Gastrocnemius medialis (tissue), 4 donors: ENCODE measurements at regions not wholly inside any gene's neighbourhood (a gene's known extent, or its start where the extent isn't known, plus 50 kb on each side); places are given as distances from the start of the nearest gene placed in this dataset.

Experiments used
- ATAC-seq, 2 donors: fragments of 150-250 bp; one replicate each; pipeline ENCODE4 v1.9.1; 2016
- DNase-seq, 2 donors: peaks; one replicate each; pipeline ENCODE4 v3.0.0-alpha.2; 2019
- H3K27ac ChIP-seq, 4 donors: fragments of 200-600 bp; sonication (generic); 1 replicate in 1 of 4; 2 replicates in 3 of 4; pipeline ENCODE4 v1.5.1; 2016 to 2018; ENCODE audit warnings: mild to moderate bottlenecking in 2 of 4, moderate library complexity in 1 of 4
- H3K27me3 ChIP-seq, 3 donors: fragments of 200-600 bp; sonication (generic) in 2 of 3; 1 replicate in 1 of 3; 2 replicates in 2 of 3; pipeline versions ENCODE4 v1.5.1 to v1.6.0; 2016 to 2019; ENCODE audit warnings: mild to moderate bottlenecking in 1 of 3, moderate library complexity in 1 of 3
- H3K36me3 ChIP-seq, 2 donors: fragments of 200-600 bp; sonication (generic) in 1 of 2; one replicate each; pipeline ENCODE4 v1.5.1; 2017 to 2018
- H3K4me1 ChIP-seq, 2 donors: fragments of 200-600 bp; sonication (generic) in 1 of 2; one replicate each; pipeline ENCODE4 v1.5.1; 2016 to 2017; ENCODE audit warnings: mild to moderate bottlenecking in 2 of 2
- H3K4me3 ChIP-seq, 4 donors: fragments of 200-600 bp; sonication (generic) in 3 of 4; 1 replicate in 1 of 4; 2 replicates in 3 of 4; pipeline ENCODE4 v1.5.1; 2016 to 2019; ENCODE audit warnings: mild to moderate bottlenecking in 2 of 4
- H3K9me3 ChIP-seq, 3 donors: fragments of 200-600 bp; sonication (generic) in 2 of 3; 1 replicate in 1 of 3; 2 replicates in 2 of 3; pipeline ENCODE4 v1.5.1; 2016 to 2019
- POLR2A ChIP-seq, 2 donors: fragments of 450-650 bp; IDR thresholded peaks; one replicate each; pipeline ENCODE4 v1.6.1; 2017; ENCODE audit warnings: antibody characterized with exemption in 2 of 2, mild to moderate bottlenecking in 2 of 2, moderate library complexity in 2 of 2
- in situ Hi-C, 4 donors: fragments of 200-750 bp; cut with MboI; loops; one replicate each; pipeline versions ENCODE4 v1.15.0 to v1.8.0; 2017; ENCODE audit warnings: low sequenced_read_pairs in 4 of 4
- intact Hi-C: fragments of 100-400 bp; cut with DNase I; formaldehyde crosslinking; loops from one replicate; pipeline ENCODE4 v1.15.1; 2023; ENCODE audit warnings: low total_unique reads
- TF ChIP-seq, protein P1 (sequence below), 5 experiments: fragments of 450-650 bp in 3 of 5; fragments of 200-600 bp in 2 of 5; sonication (generic) in 2 of 5; IDR thresholded peaks in 4 of 5; conservative IDR thresholded peaks in 1 of 5; 1 replicate in 4 of 5; 2 replicates in 1 of 5; pipeline ENCODE4 v1.5.1; 2016 to 2019; ENCODE audit warnings: antibody characterized with exemption in 5 of 5, mild to moderate bottlenecking in 3 of 5, moderate library complexity in 3 of 5

DNA sequence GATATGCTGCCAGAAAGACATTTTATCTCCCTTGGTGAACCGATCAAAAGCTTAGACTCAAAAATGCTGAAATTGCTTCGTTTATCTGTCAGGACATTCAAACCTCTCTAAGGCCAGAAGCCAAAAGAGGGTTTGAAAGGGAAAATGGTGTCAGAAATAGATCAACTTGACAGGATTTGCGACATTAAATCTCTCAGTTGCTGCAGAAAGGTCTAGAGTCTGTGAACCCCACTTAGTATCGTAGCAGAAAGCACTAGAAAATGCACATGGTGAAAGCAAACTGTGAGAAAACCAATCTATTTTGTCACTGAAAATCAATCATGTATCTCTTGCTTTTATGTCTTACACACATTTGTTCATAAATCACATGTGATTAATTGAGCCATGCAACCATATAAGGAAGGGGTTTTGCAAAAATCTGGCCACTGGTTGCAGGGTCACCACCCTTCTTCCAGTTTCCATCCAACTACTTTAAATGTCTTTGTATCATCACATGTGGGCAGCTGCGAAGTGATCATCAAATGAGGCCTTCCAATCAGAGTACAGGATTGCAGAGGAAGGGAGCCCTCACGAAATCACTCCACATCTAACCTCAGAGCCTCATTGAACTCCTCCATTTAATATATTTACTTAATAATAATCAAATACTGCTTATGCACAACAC, 347.2 kb upstream of the ANXA10 start:
- intact Hi-C loops (no loop called here), in situ Hi-C loops (no loop called here)
- Histone ChIP-seq H3K4me3 (no peak overlapping the region), H3K36me3 (no peaks in the 10 kb centered on the region), H3K27ac (no peak overlapping the region), H3K9me3 (no peaks in the 10 kb centered on the region), H3K4me1 (no peaks in the 10 kb centered on the region), H3K27me3 (no peaks in the 10 kb centered on the region)
- TF ChIP-seq, protein P1, sequence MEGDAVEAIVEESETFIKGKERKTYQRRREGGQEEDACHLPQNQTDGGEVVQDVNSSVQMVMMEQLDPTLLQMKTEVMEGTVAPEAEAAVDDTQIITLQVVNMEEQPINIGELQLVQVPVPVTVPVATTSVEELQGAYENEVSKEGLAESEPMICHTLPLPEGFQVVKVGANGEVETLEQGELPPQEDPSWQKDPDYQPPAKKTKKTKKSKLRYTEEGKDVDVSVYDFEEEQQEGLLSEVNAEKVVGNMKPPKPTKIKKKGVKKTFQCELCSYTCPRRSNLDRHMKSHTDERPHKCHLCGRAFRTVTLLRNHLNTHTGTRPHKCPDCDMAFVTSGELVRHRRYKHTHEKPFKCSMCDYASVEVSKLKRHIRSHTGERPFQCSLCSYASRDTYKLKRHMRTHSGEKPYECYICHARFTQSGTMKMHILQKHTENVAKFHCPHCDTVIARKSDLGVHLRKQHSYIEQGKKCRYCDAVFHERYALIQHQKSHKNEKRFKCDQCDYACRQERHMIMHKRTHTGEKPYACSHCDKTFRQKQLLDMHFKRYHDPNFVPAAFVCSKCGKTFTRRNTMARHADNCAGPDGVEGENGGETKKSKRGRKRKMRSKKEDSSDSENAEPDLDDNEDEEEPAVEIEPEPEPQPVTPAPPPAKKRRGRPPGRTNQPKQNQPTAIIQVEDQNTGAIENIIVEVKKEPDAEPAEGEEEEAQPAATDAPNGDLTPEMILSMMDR (IDR thresholded peaks at IDR 0.05 in 4 of 5, conservative IDR thresholded peaks at IDR 0.05 in 1 of 5) = no peak
- TF ChIP-seq POLR2A (IDR thresholded peaks at IDR 0.05) = no peak
- no peak for DNase-seq
- no peak for ATAC-seq

DNA sequence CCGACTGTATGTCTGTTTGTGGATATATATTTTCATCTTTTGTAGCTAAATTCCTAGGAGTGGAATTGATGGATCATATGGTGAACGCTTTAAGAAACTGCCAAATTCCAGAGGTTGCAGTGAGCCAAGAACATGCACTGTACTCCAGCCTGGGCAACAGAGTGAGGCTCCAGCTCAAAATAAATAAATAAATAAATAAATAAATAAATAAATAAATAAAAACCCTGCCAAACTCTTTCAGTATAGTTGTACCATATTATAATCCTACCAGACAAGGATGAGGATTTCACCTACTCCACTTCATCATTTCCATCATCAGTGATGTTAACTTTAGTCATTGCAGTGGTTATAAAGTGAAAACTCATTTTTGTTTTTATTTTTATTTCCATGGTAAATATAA, 325.1 kb upstream of the ANXA10 start:
- intact Hi-C loops (no loop called here), in situ Hi-C loops (no loop called here)
- no peaks in the 10 kb centered on the region for H3K9me3 ChIP-seq
- no peak overlapping the region for H3K4me3 ChIP-seq
- no peak for ATAC-seq
- no peaks in the 10 kb centered on the region for H3K36me3 ChIP-seq
- no peaks in the 10 kb centered on the region for H3K4me1 ChIP-seq
- TF ChIP-seq, protein P1 (IDR thresholded peaks at IDR 0.05 in 4 of 5, conservative IDR thresholded peaks at IDR 0.05 in 1 of 5) = no peak
- TF ChIP-seq POLR2A (IDR thresholded peaks at IDR 0.05) = no peak
- DNase-seq = no peak
- no peak overlapping the region for H3K27ac ChIP-seq
- no peaks in the 10 kb centered on the region for H3K27me3 ChIP-seq

DNA sequence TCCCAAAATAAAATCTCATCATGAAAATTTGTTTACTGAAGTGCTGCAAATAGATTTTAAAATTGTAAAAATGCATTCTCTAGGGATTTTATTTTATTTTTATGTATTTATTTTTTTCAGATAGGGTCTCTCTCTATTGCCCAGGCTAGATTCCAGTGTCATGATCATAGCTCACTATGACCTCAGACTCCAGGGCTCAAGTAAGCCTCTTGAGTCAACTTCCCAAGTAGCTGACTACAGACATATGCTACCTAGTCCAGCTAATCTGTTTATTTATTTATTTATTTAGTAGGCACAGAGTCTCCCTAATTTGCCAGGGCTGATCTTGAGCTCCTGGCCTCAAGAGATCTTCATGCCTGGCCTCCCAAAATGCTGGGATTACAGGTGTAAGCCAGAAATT, 317.7 kb upstream of the ANXA10 start:
- no peak for ATAC-seq

DNA sequence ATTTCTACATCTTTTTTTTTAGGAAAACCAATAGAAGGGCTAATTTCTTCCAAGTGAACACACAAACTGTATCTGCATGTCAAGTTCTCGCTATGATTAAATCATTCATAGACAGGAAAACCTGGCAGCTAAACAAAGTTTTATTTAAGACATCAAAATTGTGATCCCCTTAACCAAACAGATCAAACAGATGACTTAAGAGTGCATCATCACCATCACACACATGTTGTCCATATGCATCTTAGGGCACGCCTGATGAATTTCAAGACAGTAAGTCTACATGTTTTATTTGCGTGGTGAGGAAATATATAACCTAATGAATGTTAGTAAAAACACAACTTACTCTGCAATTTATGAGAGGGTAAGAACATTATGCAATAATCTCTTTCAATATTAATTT, 317.0 kb upstream of the ANXA10 start:
- in situ Hi-C loops = no loop called here
- intact Hi-C loops = no loop called here

More for the DNA sequence above, 317.7 kb upstream of the ANXA10 start:
- no peaks in the 10 kb centered on the region for H3K27me3 ChIP-seq
- in situ Hi-C loops (no loop called here), intact Hi-C loops (no loop called here)
- H3K36me3 ChIP-seq = no peaks in the 10 kb centered on the region
- no peaks in the 10 kb centered on the region for H3K9me3 ChIP-seq
- no peak overlapping the region for H3K27ac ChIP-seq
- no peak overlapping the region for H3K4me3 ChIP-seq
- TF ChIP-seq, protein P1 (IDR thresholded peaks at IDR 0.05 in 4 of 5, conservative IDR thresholded peaks at IDR 0.05 in 1 of 5) = no peak
- no peak for TF ChIP-seq POLR2A (IDR thresholded peaks at IDR 0.05)
- no peaks in the 10 kb centered on the region for H3K4me1 ChIP-seq
- DNase-seq = no peak

More for the DNA sequence above, 317.0 kb upstream of the ANXA10 start:
- ATAC-seq = no peak
- Histone ChIP-seq H3K27ac (no peak overlapping the region), H3K9me3 (no peaks in the 10 kb centered on the region), H3K4me3 (no peak overlapping the region), H3K4me1 (no peaks in the 10 kb centered on the region), H3K27me3 (no peaks in the 10 kb centered on the region), H3K36me3 (no peaks in the 10 kb centered on the region)
- DNase-seq = no peak
- TF ChIP-seq, protein P1 (IDR thresholded peaks at IDR 0.05 in 4 of 5, conservative IDR thresholded peaks at IDR 0.05 in 1 of 5) = no peak
- no peak for TF ChIP-seq POLR2A (IDR thresholded peaks at IDR 0.05)
